Left ventricle myocardium inferior (tissue), 1 donor: ENCODE measurements at regions not wholly inside any gene's neighbourhood (a gene's known extent, or its start where the extent isn't known, plus 50 kb on each side); places are given as distances from the start of the nearest gene placed in this dataset.

Experiments used
- DNase-seq: peaks from one replicate; pipeline ENCODE4 v3.0.0-alpha.2; 2020
- H3K27ac ChIP-seq: fragments of 200-600 bp; replicated peaks from 2 replicates; pipeline ENCODE4 v1.8.0; 2021
- H3K27me3 ChIP-seq: fragments of 200-600 bp; 2 replicates; pipeline ENCODE4 v1.8.0; 2021; ENCODE audit warnings: low read depth
- H3K36me3 ChIP-seq: fragments of 200-600 bp; 2 replicates; pipeline ENCODE4 v1.8.0; 2021
- H3K4me1 ChIP-seq: fragments of 200-600 bp; 2 replicates; pipeline ENCODE4 v1.8.0; 2021
- H3K4me3 ChIP-seq: fragments of 200-600 bp; 2 replicates; pipeline ENCODE4 v1.8.0; 2021; ENCODE audit warnings: mild to moderate bottlenecking, moderate library complexity
- H3K9me3 ChIP-seq: fragments of 200-600 bp; replicated peaks from 2 replicates; pipeline ENCODE4 v1.8.0; 2021
- intact Hi-C: fragments of 100-400 bp; cut with micrococcal nuclease; formaldehyde crosslinking; loops from one replicate; pipeline ENCODE4 v1.11.0; 2022
- TF ChIP-seq, protein P1 (sequence below): fragments of 200-600 bp; IDR thresholded peaks from 2 replicates; pipeline ENCODE4 v1.8.0; 2021; ENCODE audit warnings: antibody characterized with exemption, mild to moderate bottlenecking, borderline replicate concordance
- donor health status: DM: no; HTN: yes; CAD: no; lungs with severe emphysema.

DNA sequence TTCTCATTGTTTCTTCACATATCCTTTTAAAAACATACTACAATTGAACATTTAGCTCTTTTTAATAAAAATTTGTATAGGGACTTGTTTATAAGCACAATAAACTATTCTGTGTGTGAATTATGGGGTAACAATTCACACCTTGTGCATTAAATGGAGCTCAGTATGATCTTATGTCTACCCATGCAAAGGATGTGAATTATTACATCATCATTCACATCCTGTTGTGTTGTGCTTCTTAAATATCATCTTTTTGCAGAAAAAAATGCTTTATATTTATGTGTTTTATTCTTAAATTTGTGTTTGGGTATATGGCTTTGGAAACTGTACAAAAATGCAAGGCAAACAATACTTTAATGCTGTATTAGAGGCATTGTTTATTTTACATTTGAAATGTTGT lies 96.7 kb upstream of the PABPC4L start:
- intact Hi-C loops: no loop called here
- no peaks in the 10 kb centered on the region for H3K27me3 ChIP-seq
- H3K4me3 ChIP-seq: no peak overlapping the region
- DNase-seq: no peak
- H3K9me3 ChIP-seq: peaks cover 28% of the 10 kb centered on the region
- TF ChIP-seq, protein P1, sequence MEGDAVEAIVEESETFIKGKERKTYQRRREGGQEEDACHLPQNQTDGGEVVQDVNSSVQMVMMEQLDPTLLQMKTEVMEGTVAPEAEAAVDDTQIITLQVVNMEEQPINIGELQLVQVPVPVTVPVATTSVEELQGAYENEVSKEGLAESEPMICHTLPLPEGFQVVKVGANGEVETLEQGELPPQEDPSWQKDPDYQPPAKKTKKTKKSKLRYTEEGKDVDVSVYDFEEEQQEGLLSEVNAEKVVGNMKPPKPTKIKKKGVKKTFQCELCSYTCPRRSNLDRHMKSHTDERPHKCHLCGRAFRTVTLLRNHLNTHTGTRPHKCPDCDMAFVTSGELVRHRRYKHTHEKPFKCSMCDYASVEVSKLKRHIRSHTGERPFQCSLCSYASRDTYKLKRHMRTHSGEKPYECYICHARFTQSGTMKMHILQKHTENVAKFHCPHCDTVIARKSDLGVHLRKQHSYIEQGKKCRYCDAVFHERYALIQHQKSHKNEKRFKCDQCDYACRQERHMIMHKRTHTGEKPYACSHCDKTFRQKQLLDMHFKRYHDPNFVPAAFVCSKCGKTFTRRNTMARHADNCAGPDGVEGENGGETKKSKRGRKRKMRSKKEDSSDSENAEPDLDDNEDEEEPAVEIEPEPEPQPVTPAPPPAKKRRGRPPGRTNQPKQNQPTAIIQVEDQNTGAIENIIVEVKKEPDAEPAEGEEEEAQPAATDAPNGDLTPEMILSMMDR: no peak
- no peak overlapping the region for H3K27ac ChIP-seq
- no peaks in the 10 kb centered on the region for H3K4me1 ChIP-seq
- H3K36me3 ChIP-seq: no peaks in the 10 kb centered on the region

DNA sequence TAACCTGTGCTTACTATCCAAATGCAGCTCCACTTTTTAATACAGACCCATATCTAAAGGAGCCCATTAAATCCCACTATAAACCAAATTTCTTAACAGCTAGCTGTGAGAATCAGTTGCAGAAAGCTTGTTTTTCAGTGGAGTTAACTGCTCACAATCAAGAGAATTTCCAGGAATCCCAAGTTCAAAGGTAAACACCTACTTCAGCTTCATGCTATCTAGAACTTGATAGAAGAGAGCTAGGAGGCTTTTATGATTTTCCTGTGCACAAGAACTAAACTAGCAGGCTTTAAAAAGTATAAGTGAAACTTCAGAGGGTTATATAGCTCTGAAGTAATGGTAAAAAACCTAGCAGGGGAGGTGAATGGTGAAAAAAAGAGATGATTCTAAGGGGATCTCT lies 96.2 kb upstream of the PABPC4L start:
- DNase-seq: no peak
- no peaks in the 10 kb centered on the region for H3K36me3 ChIP-seq
- H3K27me3 ChIP-seq: no peaks in the 10 kb centered on the region
- H3K9me3 ChIP-seq: peaks cover 28% of the 10 kb centered on the region
- no peaks in the 10 kb centered on the region for H3K4me1 ChIP-seq
- TF ChIP-seq, protein P1: no peak
- no peak overlapping the region for H3K27ac ChIP-seq
- intact Hi-C loops: no loop called here
- H3K4me3 ChIP-seq: no peak overlapping the region

DNA sequence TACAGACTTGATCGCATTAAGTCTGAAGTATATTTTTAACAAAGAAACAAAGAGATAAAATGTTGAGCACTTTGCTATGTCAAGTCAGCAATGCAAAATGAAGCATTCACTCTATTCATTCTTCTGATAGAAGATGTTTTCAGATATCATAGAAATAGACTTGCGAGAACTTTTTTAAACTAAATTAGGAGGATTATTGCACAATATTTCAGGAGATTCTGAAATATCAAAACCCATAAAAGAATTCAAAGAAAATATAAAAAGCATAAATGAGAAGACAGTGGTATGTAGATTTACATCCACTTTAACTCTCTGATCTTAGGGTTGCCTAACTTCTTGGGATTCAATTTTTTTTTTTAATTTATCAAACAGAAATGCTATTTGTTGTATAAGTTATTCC lies 81.1 kb upstream of the PABPC4L start:
- H3K4me3 ChIP-seq: no peak overlapping the region
- DNase-seq: no peak
- no peak overlapping the region for H3K27ac ChIP-seq
- no peaks in the 10 kb centered on the region for H3K4me1 ChIP-seq
- TF ChIP-seq, protein P1: no peak
- H3K9me3 ChIP-seq: peaks cover 8% of the 10 kb centered on the region
- intact Hi-C loops: no loop called here
- H3K27me3 ChIP-seq: no peaks in the 10 kb centered on the region
- H3K36me3 ChIP-seq: no peaks in the 10 kb centered on the region

DNA sequence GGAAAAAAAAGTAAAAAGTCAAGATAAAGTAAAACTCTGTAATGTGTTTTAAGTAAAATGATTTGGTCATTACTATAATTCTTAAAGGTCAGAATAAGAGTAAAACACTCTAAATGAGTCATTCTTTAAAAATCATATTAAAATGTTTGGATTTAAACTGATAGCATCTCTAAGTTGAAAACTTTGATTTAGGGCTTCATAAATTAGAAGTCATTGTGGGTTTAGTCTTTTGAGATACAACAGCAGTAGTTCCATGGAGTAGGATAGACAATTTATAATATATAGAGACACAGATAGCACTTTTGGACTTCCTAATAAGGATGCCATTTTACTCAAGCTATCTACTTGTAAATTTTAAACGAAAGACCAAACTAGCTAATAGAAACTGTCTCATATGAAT lies 77.1 kb upstream of the PABPC4L start:
- TF ChIP-seq, protein P1: no peak
- no peak for DNase-seq
- Histone ChIP-seq H3K36me3 (no peaks in the 10 kb centered on the region), H3K27me3 (no peaks in the 10 kb centered on the region), H3K4me3 (no peak overlapping the region), H3K9me3 (peaks cover 5% of the 10 kb centered on the region), H3K4me1 (no peaks in the 10 kb centered on the region), H3K27ac (no peak overlapping the region)
- intact Hi-C loops: no loop called here

DNA sequence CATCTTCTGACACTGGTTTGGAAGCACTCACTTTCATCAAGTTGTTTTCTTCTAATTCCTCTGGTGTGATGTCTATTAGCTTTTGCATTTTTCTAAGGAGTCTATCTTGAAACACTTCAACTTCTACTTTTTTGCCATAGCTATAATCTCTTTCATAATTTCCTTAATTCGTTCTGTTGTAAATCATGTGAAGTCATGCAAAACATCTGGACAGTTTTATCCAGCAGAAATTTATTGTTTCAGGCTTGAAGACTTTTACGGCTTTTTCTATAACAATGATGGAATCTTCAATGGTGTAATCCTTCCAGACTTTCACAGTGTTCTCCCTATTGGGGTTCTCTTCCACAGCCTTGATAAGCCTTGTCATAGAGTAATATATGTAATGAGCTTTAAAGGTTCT lies 74.9 kb upstream of the PABPC4L start:
- Histone ChIP-seq H3K4me1 (no peaks in the 10 kb centered on the region), H3K36me3 (no peaks in the 10 kb centered on the region), H3K4me3 (no peak overlapping the region), H3K27me3 (no peaks in the 10 kb centered on the region), H3K27ac (no peak overlapping the region), H3K9me3 (peaks cover 13% of the 10 kb centered on the region)
- DNase-seq: no peak
- intact Hi-C loops: no loop called here
- TF ChIP-seq, protein P1: no peak

DNA sequence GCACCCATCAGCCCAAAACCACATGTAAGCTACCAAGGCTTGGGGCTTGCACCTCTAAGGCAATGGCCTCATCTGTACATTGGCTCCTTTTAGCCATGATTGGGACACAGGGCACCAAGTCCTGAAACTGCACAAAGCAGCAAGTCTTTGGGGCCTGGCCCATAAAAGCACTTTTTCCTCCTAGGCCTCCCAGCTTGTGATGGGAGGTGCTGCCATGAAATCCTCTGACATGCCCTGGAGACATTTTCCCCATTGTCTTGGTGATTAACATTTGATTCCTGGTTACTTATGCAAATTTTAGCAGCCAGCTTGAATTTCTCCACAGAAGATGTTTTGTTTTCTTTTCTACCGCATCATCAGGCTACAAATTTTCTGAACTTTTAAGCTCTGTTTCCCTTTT lies 58.5 kb upstream of the PABPC4L start:
- Histone ChIP-seq H3K4me3 (no peak overlapping the region), H3K27me3 (no peaks in the 10 kb centered on the region), H3K27ac (no peak overlapping the region), H3K9me3 (peaks cover 4% of the 10 kb centered on the region), H3K36me3 (no peaks in the 10 kb centered on the region), H3K4me1 (no peaks in the 10 kb centered on the region)
- no peak for DNase-seq
- intact Hi-C loops: no loop called here
- TF ChIP-seq, protein P1: no peak
